ENCODE measurements at regions not wholly inside any gene's neighbourhood (a gene's known extent, or its start where the extent isn't known, plus 50 kb on each side); places are given as distances from the start of the nearest gene placed in this dataset.

GRCh38 chr14:21781543-21781942, 107.9 kb upstream of the OR4E1 start:
- no peak for TF ChIP-seq CTCF (IDR thresholded peaks at IDR 0.05)
- TF ChIP-seq POLR2AphosphoS2 (conservative IDR thresholded peaks at IDR 0.05; ENCODE audit: low read length) = no peak
- no peak for TF ChIP-seq PBX3 (IDR thresholded peaks at IDR 0.05)
- TF ChIP-seq CBX2 (IDR thresholded peaks at IDR 0.05; ENCODE audit: borderline replicate concordance, low read depth) = no peak
- no peak for TF ChIP-seq POLR2A (IDR thresholded peaks at IDR 0.05; ENCODE audit: low read length)
- no peak for TF ChIP-seq JUN (IDR thresholded peaks at IDR 0.05)
- no peak for TF ChIP-seq USF2 (IDR thresholded peaks at IDR 0.05)
- TF ChIP-seq REST (IDR thresholded peaks at IDR 0.05) = no peak
- no peak for TF ChIP-seq KDM1A (IDR thresholded peaks at IDR 0.05; ENCODE audit: low read depth)
- no peak for TF ChIP-seq ELK1 (IDR thresholded peaks at IDR 0.05; ENCODE audit: low read depth, low read length)
- no peak for TF ChIP-seq MAX (IDR thresholded peaks at IDR 0.05)
- TF ChIP-seq PHF8 (IDR thresholded peaks at IDR 0.05; ENCODE audit: borderline replicate concordance, low read depth) = no peak
- TF ChIP-seq HOXA7 (CRISPR knock-in tag; IDR thresholded peaks at IDR 0.05) = no peak
- TF ChIP-seq ZNF302 (CRISPR knock-in tag; IDR thresholded peaks at IDR 0.05) = no peak
